ENCODE measurements at regions not wholly inside any gene's neighbourhood (a gene's known extent, or its start where the extent isn't known, plus 50 kb on each side); places are given as distances from the start of the nearest gene placed in this dataset.
"Not testable (repeated sequence)": the region's sequence is repeated elsewhere in the genome, so short reads cannot be mapped to it uniquely, and the experiment has no call there.

DNA sequence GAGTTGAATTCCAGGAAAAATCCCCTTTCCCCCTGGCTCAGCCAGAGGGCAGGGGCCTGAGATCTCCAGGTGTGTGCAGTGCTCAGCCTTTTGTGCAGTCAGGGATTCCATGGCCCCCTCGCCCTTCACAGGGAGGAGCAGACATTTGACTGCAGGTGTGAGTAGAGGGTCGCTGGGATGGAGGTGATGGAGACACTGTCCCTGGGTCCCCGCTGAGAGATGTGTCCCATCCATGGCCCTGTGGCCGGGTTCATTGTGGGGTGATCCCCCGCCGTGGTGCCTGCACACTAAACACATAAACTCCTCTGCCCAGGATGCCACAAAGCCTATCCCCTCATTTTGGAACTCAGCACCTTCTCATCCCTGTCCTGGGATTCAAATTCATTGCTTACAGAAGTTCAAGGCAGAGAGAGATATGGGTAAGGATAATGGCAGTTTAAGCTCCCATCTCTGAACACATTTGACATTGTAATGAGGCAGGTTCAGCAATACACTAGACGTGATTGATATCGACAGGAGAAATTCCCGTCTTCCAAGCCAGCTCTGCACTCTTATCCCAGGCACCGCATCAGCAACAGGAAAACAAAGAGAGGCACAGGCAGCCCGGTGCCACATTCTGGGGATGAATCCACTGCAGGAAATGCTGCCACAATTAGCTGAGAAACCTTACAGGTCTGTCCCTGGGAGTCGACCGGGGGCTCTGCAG, 55.3 kb upstream of the SFSWAP start:
- TF ChIP-seq, protein P1, sequence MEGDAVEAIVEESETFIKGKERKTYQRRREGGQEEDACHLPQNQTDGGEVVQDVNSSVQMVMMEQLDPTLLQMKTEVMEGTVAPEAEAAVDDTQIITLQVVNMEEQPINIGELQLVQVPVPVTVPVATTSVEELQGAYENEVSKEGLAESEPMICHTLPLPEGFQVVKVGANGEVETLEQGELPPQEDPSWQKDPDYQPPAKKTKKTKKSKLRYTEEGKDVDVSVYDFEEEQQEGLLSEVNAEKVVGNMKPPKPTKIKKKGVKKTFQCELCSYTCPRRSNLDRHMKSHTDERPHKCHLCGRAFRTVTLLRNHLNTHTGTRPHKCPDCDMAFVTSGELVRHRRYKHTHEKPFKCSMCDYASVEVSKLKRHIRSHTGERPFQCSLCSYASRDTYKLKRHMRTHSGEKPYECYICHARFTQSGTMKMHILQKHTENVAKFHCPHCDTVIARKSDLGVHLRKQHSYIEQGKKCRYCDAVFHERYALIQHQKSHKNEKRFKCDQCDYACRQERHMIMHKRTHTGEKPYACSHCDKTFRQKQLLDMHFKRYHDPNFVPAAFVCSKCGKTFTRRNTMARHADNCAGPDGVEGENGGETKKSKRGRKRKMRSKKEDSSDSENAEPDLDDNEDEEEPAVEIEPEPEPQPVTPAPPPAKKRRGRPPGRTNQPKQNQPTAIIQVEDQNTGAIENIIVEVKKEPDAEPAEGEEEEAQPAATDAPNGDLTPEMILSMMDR (IDR thresholded peaks at IDR 0.05; ENCODE audit: insufficient read depth, low read length), result not testable (repeated sequence)
- not testable (repeated sequence) for TF ChIP-seq POLR2AphosphoS5 (IDR thresholded peaks at IDR 0.05; ENCODE audit: low read depth); SPI1 (IDR thresholded peaks at IDR 0.05; ENCODE audit: borderline replicate concordance, low read depth); GABPA (IDR thresholded peaks at IDR 0.05; ENCODE audit: low read depth)
- TF ChIP-seq, protein P2, sequence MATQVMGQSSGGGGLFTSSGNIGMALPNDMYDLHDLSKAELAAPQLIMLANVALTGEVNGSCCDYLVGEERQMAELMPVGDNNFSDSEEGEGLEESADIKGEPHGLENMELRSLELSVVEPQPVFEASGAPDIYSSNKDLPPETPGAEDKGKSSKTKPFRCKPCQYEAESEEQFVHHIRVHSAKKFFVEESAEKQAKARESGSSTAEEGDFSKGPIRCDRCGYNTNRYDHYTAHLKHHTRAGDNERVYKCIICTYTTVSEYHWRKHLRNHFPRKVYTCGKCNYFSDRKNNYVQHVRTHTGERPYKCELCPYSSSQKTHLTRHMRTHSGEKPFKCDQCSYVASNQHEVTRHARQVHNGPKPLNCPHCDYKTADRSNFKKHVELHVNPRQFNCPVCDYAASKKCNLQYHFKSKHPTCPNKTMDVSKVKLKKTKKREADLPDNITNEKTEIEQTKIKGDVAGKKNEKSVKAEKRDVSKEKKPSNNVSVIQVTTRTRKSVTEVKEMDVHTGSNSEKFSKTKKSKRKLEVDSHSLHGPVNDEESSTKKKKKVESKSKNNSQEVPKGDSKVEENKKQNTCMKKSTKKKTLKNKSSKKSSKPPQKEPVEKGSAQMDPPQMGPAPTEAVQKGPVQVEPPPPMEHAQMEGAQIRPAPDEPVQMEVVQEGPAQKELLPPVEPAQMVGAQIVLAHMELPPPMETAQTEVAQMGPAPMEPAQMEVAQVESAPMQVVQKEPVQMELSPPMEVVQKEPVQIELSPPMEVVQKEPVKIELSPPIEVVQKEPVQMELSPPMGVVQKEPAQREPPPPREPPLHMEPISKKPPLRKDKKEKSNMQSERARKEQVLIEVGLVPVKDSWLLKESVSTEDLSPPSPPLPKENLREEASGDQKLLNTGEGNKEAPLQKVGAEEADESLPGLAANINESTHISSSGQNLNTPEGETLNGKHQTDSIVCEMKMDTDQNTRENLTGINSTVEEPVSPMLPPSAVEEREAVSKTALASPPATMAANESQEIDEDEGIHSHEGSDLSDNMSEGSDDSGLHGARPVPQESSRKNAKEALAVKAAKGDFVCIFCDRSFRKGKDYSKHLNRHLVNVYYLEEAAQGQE (IDR thresholded peaks at IDR 0.05; ENCODE audit: insufficient replicate concordance, low read depth), result not testable (repeated sequence)
